GM12878 (cell line): ENCODE measurements at regions not wholly inside any gene's neighbourhood (a gene's known extent, or its start where the extent isn't known, plus 50 kb on each side); places are given as distances from the start of the nearest gene placed in this dataset.

Source experiments
- ATAC-seq: fragments of 200-7000 bp; cut with Tn5 transposase; 3 replicates; pipeline ENCODE4 v1.9.1; 2020; ENCODE audit warnings: mild to moderate bottlenecking, moderate library complexity
- BruUV-seq: library from RNA; stranded (reverse); fragments of 400-500 nt; replicated peaks from 2 replicates; lab custom pipeline; 2021; lab: Mats Ljungman, UMichigan
- CTCF ChIA-PET: fragments of 300-600 bp; sonication (Branson Sonifier 250); formaldehyde crosslinking; extraction: SDS; loops from one replicate; lab custom pipeline; 2021; ENCODE audit warnings: inconsistent platforms; lab: Yijun Ruan, JAX
- POLR2A ChIA-PET: fragments of 350-600 bp; formaldehyde crosslinking; extraction: SDS; loops from one replicate; lab custom pipeline; 2021; ENCODE audit warnings: inconsistent platforms; lab: Charles Lee
- RAD21 ChIA-PET: fragments of 300-600 bp; sonication (Branson Sonifier 250); formaldehyde crosslinking; loops from one replicate; lab custom pipeline; 2023; ENCODE audit warnings: antibody characterized with exemption; ENCODE audit not compliant: unreplicated experiment; lab: Charles Lee
- SMC1A ChIA-PET: fragments of 300-600 bp; sonication (Branson Sonifier 250); formaldehyde crosslinking; loops from one replicate; lab custom pipeline; 2023; ENCODE audit not compliant: unreplicated experiment, uncharacterized antibody; lab: Charles Lee
- DNase-seq: peaks from one replicate; pipeline ENCODE4 v3.0.0-alpha.2; 2011; ENCODE audit warnings: low read depth, low spot score
- FAIRE-seq: peaks from 3 replicates; lab custom pipeline; 2011; peaks lifted over from hg19 to GRCh38; lab: Jason Lieb, UNC
- H2AFZ ChIP-seq: 2 replicates; pipeline ENCODE4 v1.6.0; 2011; ENCODE audit warnings: low read depth, low read length, control low read depth; ENCODE audit not compliant: control insufficient read depth
- H3K27ac ChIP-seq: 2 replicates; pipeline ENCODE4 v1.5.1; 2011; ENCODE audit warnings: control low read depth; ENCODE audit not compliant: control insufficient read depth, insufficient read depth
- H3K27me3 ChIP-seq, 2 experiments: replicated peaks in 1 of 2; 2 replicates each; pipeline versions ENCODE4 v1.6.0 to v1.6.1; 2011; ENCODE audit warnings: low read length in 1 of 2; ENCODE audit not compliant: control insufficient read depth in 2 of 2, insufficient read depth in 2 of 2
- H3K36me3 ChIP-seq, 2 experiments: 2 replicates each; pipeline ENCODE4 v1.5.1; 2011; ENCODE audit warnings: low read length in 1 of 2; ENCODE audit not compliant: control insufficient read depth in 2 of 2, insufficient read depth in 2 of 2
- H3K4me1 ChIP-seq: 2 replicates; pipeline ENCODE4 v1.6.1; 2011; ENCODE audit warnings: mild to moderate bottlenecking, low read length, moderate library complexity, mixed read lengths; ENCODE audit not compliant: control insufficient read depth, insufficient read depth
- H3K4me2 ChIP-seq: 2 replicates; pipeline ENCODE4 v1.6.0; 2011; ENCODE audit warnings: control low read depth; ENCODE audit not compliant: control insufficient read depth, insufficient read depth
- H3K4me3 ChIP-seq: fragments of 200-600 bp; sonication (generic); 2 replicates; pipeline ENCODE4 v1.5.1; 2016
- H3K79me2 ChIP-seq: 2 replicates; pipeline ENCODE4 v1.6.0; 2011; ENCODE audit warnings: low read length; ENCODE audit not compliant: control insufficient read depth, insufficient read depth
- H3K9ac ChIP-seq: 2 replicates; pipeline ENCODE4 v1.8.0; 2011; ENCODE audit warnings: low read length, control low read depth, mixed read lengths; ENCODE audit not compliant: control insufficient read depth, insufficient read depth
- H3K9me3 ChIP-seq: replicated peaks from 3 replicates; pipeline ENCODE4 v1.5.1; 2011; ENCODE audit warnings: mild to moderate bottlenecking, low read length; ENCODE audit not compliant: control insufficient read depth, insufficient read depth
- H4K20me1 ChIP-seq: 2 replicates; pipeline ENCODE4 v1.6.0; 2011; ENCODE audit not compliant: control insufficient read depth, insufficient read depth
- BMI1 ChIP-seq: fragments of 450-650 bp; IDR thresholded peaks from 2 replicates; pipeline ENCODE4 v1.6.1; 2016; ENCODE audit warnings: mild to moderate bottlenecking, moderate library complexity, borderline replicate concordance
- JUNB ChIP-seq: IDR thresholded peaks from 2 replicates; pipeline ENCODE4 v1.6.1; 2016; ENCODE audit warnings: antibody characterized with exemption, mild to moderate bottlenecking
- KAT2A ChIP-seq: conservative IDR thresholded peaks from 2 replicates; pipeline ENCODE4 v1.6.1; 2011; ENCODE audit warnings: low read depth, low read length; ENCODE audit not compliant: control insufficient read depth
- WGBS: methylation state at CpG from one replicate; pipeline ENCODE4 v1.1.6; 2016; ENCODE audit warnings: low lambda C conversion rate; ENCODE audit not compliant: insufficient replicate concordance, insufficient coverage; ENCODE audit errors: missing lambda C conversion rate; 5-methylcytosine and 5-hydroxymethylcytosine counted together
- in situ Hi-C: fragments of 300-500 bp; cut with MboI; formaldehyde crosslinking; loops from 9 replicates; pipeline ENCODE4 v1.14.3; 2018; ENCODE audit warnings: mixed read lengths
- intact Hi-C: fragments of 100-400 bp; cut with micrococcal nuclease; formaldehyde crosslinking; loops from one replicate; pipeline ENCODE4 v1.14.2; 2022; ENCODE audit not compliant: unreplicated experiment
- TF ChIP-seq, protein P1 (sequence below): fragments of 450-650 bp; formaldehyde crosslinking; IDR thresholded peaks from 2 replicates; pipeline ENCODE4 v1.4.0; 2022; ENCODE audit warnings: mild to moderate bottlenecking, moderate library complexity
- TF ChIP-seq, protein P2 (sequence below): fragments of 450-650 bp; formaldehyde crosslinking; IDR thresholded peaks from 2 replicates; pipeline ENCODE4 v1.4.0; 2020; ENCODE audit warnings: mild to moderate bottlenecking, moderate library complexity

DNA sequence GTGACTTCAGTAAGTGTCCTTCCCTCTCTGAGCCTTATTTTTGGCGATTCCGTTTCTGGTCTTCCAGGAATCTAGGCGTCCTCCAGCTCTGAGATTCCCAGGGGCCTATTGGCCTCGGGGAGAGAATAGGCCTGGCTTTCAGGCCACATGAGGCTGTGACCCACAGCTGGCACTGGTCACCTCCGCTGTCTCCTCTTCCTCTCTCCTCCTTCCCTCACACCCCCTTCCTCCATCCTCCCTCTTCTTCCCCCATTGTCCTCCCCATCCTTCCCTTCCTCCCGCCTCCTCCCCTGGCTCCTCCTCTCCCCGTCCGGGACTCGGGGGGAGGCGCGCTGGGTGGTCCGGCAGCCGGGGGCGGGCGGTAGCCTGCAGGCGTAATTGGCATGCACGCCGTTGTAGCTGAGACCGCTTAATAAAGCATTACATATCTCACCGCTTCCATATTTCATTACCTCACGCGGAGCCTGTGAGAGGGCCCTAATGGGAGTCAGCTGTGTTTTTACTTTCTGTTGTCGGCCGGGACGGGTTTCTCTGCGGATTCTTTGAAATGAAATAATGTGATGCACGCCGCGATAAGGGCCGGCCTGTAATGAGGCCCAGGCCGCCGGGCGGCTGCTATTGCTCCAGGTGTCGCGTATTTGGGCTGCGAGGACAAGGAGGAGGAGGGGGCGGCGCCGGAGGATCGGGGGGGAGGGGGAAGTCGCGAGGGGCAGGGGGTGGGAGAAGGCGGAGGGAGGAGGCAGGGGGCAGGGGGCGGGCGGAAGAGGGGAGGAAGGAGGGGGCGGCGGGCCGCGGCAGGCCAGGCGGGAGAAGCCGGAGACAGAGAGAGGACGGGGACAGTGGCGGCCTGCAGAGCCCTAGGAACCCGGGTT is 95.3 kb downstream of the FOXD2 start:
- Histone ChIP-seq H3K4me2 (no peak overlapping the region), H3K79me2 (no peaks in the 10 kb centered on the region), H3K4me1 (no peaks in the 10 kb centered on the region), H3K36me3 (no peaks in the 10 kb centered on the region), H3K27ac (no peak overlapping the region), H3K9me3 (no peaks in the 10 kb centered on the region; the same call in 2 of the 3 replicates), H4K20me1 (no peaks in the 10 kb centered on the region), H3K9ac (no peak overlapping the region), H3K27me3 (peaks cover 3 to 9% of the 10 kb centered on the region in 2 experiments; a peak in 3 of 4 replicates), H2AFZ (no peak overlapping the region), H3K4me3 (no peak overlapping the region)
- ChIA-PET SMC1A (no interaction called here), POLR2A (no interaction called here), CTCF (interaction anchor here (1.1 kb wide), 1 partner anchor 96 kb away, joined by 4 read pairs; the partner anchor contains the start of gene FOXD2), RAD21 (no interaction called here)
- no peak for ATAC-seq
- no TSS peak for BruUV-seq
- intact Hi-C loops = no loop called here
- FAIRE-seq = no peak
- 20% methylated on average over 37 of the region's 54 CpGs for WGBS
- TF ChIP-seq JUNB (no peak), KAT2A (no peak), BMI1 (no peak)
- TF ChIP-seq, protein P1, sequence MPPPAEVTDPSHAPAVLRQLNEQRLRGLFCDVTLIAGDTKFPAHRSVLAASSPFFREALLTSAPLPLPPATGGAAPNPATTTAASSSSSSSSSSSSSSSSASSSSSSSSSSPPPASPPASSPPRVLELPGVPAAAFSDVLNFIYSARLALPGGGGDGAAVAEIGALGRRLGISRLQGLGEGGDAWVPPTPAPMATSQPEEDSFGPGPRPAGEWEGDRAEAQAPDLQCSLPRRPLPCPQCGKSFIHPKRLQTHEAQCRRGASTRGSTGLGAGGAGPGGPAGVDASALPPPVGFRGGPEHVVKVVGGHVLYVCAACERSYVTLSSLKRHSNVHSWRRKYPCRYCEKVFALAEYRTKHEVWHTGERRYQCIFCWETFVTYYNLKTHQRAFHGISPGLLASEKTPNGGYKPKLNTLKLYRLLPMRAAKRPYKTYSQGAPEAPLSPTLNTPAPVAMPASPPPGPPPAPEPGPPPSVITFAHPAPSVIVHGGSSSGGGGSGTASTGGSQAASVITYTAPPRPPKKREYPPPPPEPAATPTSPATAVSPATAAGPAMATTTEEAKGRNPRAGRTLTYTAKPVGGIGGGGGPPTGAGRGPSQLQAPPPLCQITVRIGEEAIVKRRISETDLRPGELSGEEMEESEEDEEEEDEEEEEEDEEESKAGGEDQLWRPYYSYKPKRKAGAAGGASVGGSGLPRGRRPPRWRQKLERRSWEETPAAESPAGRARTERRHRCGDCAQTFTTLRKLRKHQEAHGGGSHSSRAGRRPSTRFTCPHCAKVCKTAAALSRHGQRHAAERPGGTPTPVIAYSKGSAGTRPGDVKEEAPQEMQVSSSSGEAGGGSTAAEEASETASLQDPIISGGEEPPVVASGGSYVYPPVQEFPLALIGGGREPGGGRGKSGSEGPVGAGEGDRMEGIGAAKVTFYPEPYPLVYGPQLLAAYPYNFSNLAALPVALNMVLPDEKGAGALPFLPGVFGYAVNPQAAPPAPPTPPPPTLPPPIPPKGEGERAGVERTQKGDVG (CRISPR knock-in tag) = no peak
- TF ChIP-seq, protein P2, sequence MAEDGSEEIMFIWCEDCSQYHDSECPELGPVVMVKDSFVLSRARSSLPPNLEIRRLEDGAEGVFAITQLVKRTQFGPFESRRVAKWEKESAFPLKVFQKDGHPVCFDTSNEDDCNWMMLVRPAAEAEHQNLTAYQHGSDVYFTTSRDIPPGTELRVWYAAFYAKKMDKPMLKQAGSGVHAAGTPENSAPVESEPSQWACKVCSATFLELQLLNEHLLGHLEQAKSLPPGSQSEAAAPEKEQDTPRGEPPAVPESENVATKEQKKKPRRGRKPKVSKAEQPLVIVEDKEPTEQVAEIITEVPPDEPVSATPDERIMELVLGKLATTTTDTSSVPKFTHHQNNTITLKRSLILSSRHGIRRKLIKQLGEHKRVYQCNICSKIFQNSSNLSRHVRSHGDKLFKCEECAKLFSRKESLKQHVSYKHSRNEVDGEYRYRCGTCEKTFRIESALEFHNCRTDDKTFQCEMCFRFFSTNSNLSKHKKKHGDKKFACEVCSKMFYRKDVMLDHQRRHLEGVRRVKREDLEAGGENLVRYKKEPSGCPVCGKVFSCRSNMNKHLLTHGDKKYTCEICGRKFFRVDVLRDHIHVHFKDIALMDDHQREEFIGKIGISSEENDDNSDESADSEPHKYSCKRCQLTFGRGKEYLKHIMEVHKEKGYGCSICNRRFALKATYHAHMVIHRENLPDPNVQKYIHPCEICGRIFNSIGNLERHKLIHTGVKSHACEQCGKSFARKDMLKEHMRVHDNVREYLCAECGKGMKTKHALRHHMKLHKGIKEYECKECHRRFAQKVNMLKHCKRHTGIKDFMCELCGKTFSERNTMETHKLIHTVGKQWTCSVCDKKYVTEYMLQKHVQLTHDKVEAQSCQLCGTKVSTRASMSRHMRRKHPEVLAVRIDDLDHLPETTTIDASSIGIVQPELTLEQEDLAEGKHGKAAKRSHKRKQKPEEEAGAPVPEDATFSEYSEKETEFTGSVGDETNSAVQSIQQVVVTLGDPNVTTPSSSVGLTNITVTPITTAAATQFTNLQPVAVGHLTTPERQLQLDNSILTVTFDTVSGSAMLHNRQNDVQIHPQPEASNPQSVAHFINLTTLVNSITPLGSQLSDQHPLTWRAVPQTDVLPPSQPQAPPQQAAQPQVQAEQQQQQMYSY = no peak
- DNase-seq = no peak
- in situ Hi-C loops = no loop called here
